ENCODE measurements at regions not wholly inside any gene's neighbourhood (a gene's known extent, or its start where the extent isn't known, plus 50 kb on each side); places are given as distances from the start of the nearest gene placed in this dataset.
A peak's percentile ranks its signal among the peaks of the same experiment; 100 is the strongest.

GRCh38 chr12:96098631-96099030 lies 63.2 kb upstream of the LTA4H start:
- 54 to 64% (median 61%) methylated on average over 2 of the region's 2 CpGs for WGBS, 3 donors
- Histone ChIP-seq H3K27me3 (ENCODE audit: insufficient read depth in 3 of 3, low read length in 2 of 3) (no peaks in the 10 kb centered on the region), H3K27ac (no peak overlapping the region), H3K4me3 (no peak overlapping the region), H3K4me1 (no peaks in the 10 kb centered on the region), H3K9me3 (no peaks in the 10 kb centered on the region), H3K36me3 (ENCODE audit: insufficient read depth in 1 of 2, low read depth in 1 of 2) (no peaks in the 10 kb centered on the region)
- DNase-seq: no peak
- intact Hi-C loops (cut with DNase I): no loop called here
- no peak for TF ChIP-seq CTCF (IDR thresholded peaks at IDR 0.05)
- no peak for ATAC-seq

GRCh38 chr12:96099421-96099820 lies 64.0 kb upstream of the LTA4H start:
- DNase-seq: no peak
- Histone ChIP-seq H3K27me3 (ENCODE audit: insufficient read depth in 3 of 3, low read length in 2 of 3) (no peaks in the 10 kb centered on the region), H3K4me1 (no peaks in the 10 kb centered on the region), H3K4me3 (no peak overlapping the region), H3K27ac (no peak overlapping the region), H3K36me3 (ENCODE audit: insufficient read depth in 1 of 2, low read depth in 1 of 2) (no peaks in the 10 kb centered on the region), H3K9me3 (no peaks in the 10 kb centered on the region)
- 56 to 72% (median 58%) methylated on average over 3 of the region's 3 CpGs for WGBS, 3 donors
- no peak for ATAC-seq
- TF ChIP-seq CTCF (IDR thresholded peaks at IDR 0.05): no peak
- intact Hi-C loops (cut with DNase I): no loop called here

GRCh38 chr12:96099986-96100385 lies 64.6 kb upstream of the LTA4H start:
- H3K4me1 ChIP-seq: no peaks in the 10 kb centered on the region
- no peaks in the 10 kb centered on the region for H3K9me3 ChIP-seq
- 66 to 86% (median 77%) methylated on average over 7 of the region's 7 CpGs for WGBS, 3 donors
- DNase-seq: no peak
- intact Hi-C loops (cut with DNase I): no loop called here
- no peak overlapping the region for H3K4me3 ChIP-seq
- H3K27me3 ChIP-seq (ENCODE audit: insufficient read depth in 3 of 3, low read length in 2 of 3): no peaks in the 10 kb centered on the region
- no peaks in the 10 kb centered on the region for H3K36me3 ChIP-seq (ENCODE audit: insufficient read depth in 1 of 2, low read depth in 1 of 2)
- TF ChIP-seq CTCF (IDR thresholded peaks at IDR 0.05): no peak
- H3K27ac ChIP-seq: no peak overlapping the region
- no peak for ATAC-seq

GRCh38 chr12:96101806-96102205 lies 66.4 kb upstream of the LTA4H start:
- no peak for TF ChIP-seq CTCF (IDR thresholded peaks at IDR 0.05)
- Histone ChIP-seq H3K4me1 (no peaks in the 10 kb centered on the region), H3K36me3 (ENCODE audit: insufficient read depth in 1 of 2, low read depth in 1 of 2) (no peaks in the 10 kb centered on the region), H3K4me3 (no peak overlapping the region), H3K27me3 (ENCODE audit: insufficient read depth in 3 of 3, low read length in 2 of 3) (no peaks in the 10 kb centered on the region), H3K9me3 (no peaks in the 10 kb centered on the region), H3K27ac (no peak overlapping the region)
- DNase-seq (no peak), ATAC-seq (no peak)
- 89 to 93% (median 92%) methylated on average over 2 of the region's 2 CpGs for WGBS, 3 donors
- intact Hi-C loops (cut with DNase I): no loop called here

DNA sequence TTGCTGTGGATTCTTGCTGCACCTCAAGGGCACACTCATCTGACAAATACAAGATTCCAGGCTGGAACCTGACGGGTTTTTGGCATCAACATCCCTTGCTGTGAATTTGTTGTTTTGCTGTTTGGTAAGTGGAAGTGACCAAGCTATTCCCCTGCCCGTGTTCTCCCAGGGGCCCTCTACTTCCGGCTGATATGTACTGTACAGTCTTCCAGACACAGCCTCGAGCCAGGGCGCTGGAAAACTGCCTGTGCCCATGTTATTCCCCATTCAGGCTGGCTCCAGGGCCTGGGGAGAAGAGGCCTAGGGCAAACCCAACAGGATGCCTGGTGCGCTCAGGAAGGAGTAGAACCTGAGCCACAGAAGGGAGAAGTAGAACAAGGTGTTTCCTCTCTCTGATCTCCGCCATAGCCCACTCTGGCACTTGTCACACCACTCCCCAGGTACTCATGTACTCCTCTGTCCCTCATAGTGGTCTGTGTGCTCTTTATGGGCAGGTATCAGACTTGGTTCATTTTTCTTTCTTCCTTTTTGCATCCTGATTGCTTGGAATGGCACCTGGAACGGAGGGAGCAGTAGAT lies 67.8 kb upstream of the LTA4H start:
- Histone ChIP-seq H3K4me3 (no peak overlapping the region), H3K4me1 (no peaks in the 10 kb centered on the region), H3K9me3 (no peaks in the 10 kb centered on the region), H3K36me3 (ENCODE audit: insufficient read depth in 1 of 2, low read depth in 1 of 2) (no peaks in the 10 kb centered on the region), H3K27ac (no peak overlapping the region), H3K27me3 (ENCODE audit: insufficient read depth in 3 of 3, low read length in 2 of 3) (no peaks in the 10 kb centered on the region)
- DNase-seq (no peak), ATAC-seq (peak in 1 of 4 donors; percentile 46)
- TF ChIP-seq CTCF (IDR thresholded peaks at IDR 0.05): no peak
- WGBS, 3 donors: 52 to 61% (median 57%) methylated on average over 8 of the region's 8 CpGs
- intact Hi-C loops (cut with DNase I): no loop called here
